Smooth muscle cell (in vitro differentiated cells): ENCODE measurements at regions not wholly inside any gene's neighbourhood (a gene's known extent, or its start where the extent isn't known, plus 50 kb on each side); places are given as distances from the start of the nearest gene placed in this dataset.

ENCODE experiments used
- DNase-seq: peaks from one replicate; lab custom pipeline; 2025; ENCODE audit not compliant: unreplicated experiment; lab: John Stamatoyannopoulos, UW
- H2AFZ ChIP-seq: fragments of 200-600 bp; sonication (generic); 2 replicates; pipeline ENCODE4 v1.6.0; 2016; ENCODE audit warnings: antibody characterized with exemption, low read depth, mild to moderate bottlenecking
- H3F3A ChIP-seq: fragments of 200-600 bp; sonication (generic); 2 replicates; pipeline ENCODE4 v1.6.0; 2017; ENCODE audit warnings: antibody characterized with exemption, low read depth
- H3K27ac ChIP-seq: fragments of 200-600 bp; sonication (generic); 2 replicates; pipeline ENCODE4 v1.5.1; 2016; ENCODE audit warnings: low read depth, mild to moderate bottlenecking
- H3K27me3 ChIP-seq: fragments of 200-600 bp; sonication (generic); 2 replicates; pipeline ENCODE4 v1.6.1; 2016; ENCODE audit warnings: low read depth, mild to moderate bottlenecking
- H3K36me3 ChIP-seq: fragments of 200-600 bp; sonication (generic); 2 replicates; pipeline ENCODE4 v1.5.1; 2016; ENCODE audit warnings: low read depth
- H3K4me1 ChIP-seq: fragments of 200-600 bp; sonication (generic); 2 replicates; pipeline ENCODE4 v1.5.1; 2016; ENCODE audit warnings: low read depth
- H3K4me2 ChIP-seq: fragments of 200-600 bp; sonication (generic); 2 replicates; pipeline ENCODE4 v1.6.0; 2016; ENCODE audit warnings: mild to moderate bottlenecking
- H3K4me3 ChIP-seq: fragments of 200-600 bp; sonication (generic); 2 replicates; pipeline ENCODE4 v1.5.1; 2016; ENCODE audit warnings: mild to moderate bottlenecking
- H3K79me2 ChIP-seq: fragments of 200-600 bp; sonication (generic); 2 replicates; pipeline ENCODE4 v1.6.0; 2016; ENCODE audit warnings: low read depth, mild to moderate bottlenecking
- H3K9ac ChIP-seq: fragments of 200-600 bp; sonication (generic); 2 replicates; pipeline ENCODE4 v1.6.0; 2016; ENCODE audit warnings: low read depth
- H3K9me3 ChIP-seq: fragments of 200-600 bp; sonication (generic); replicated peaks from 2 replicates; pipeline ENCODE4 v1.5.1; 2016; ENCODE audit warnings: low read depth
- H4K20me1 ChIP-seq: fragments of 200-600 bp; sonication (generic); 2 replicates; pipeline ENCODE4 v1.6.0; 2016; ENCODE audit warnings: low read depth
- CTCF ChIP-seq: fragments of 200-600 bp; sonication (generic); IDR thresholded peaks from 2 replicates; pipeline ENCODE4 v1.5.1; 2017; ENCODE audit warnings: borderline replicate concordance, mild to moderate bottlenecking, antibody characterized with exemption; ENCODE audit not compliant: insufficient read depth, poor library complexity, severe bottlenecking
- WGBS: methylation state at CpG from one replicate; pipeline ENCODE4 v1.1.7; 2016; ENCODE audit warnings: low lambda C conversion rate; 5-methylcytosine and 5-hydroxymethylcytosine counted together

GRCh38 chr21:28699596-28700259 lies 292.9 kb downstream of the LTN1 start:
- Histone ChIP-seq H3K4me1 (no peaks in the 10 kb centered on the region), H3K27me3 (no peaks in the 10 kb centered on the region), H2AFZ (no peak overlapping the region), H3K9me3 (no peaks in the 10 kb centered on the region), H3K79me2 (no peaks in the 10 kb centered on the region), H3K36me3 (no peaks in the 10 kb centered on the region), H3K4me2 (no peak overlapping the region), H3K27ac (no peak overlapping the region), H3K9ac (no peak overlapping the region), H3F3A (no peaks in the 10 kb centered on the region), H4K20me1 (no peaks in the 10 kb centered on the region), H3K4me3 (no peak overlapping the region)
- no peak for DNase-seq
- no peak for TF ChIP-seq CTCF
- 93% methylated on average over 3 of the region's 3 CpGs for WGBS

DNA sequence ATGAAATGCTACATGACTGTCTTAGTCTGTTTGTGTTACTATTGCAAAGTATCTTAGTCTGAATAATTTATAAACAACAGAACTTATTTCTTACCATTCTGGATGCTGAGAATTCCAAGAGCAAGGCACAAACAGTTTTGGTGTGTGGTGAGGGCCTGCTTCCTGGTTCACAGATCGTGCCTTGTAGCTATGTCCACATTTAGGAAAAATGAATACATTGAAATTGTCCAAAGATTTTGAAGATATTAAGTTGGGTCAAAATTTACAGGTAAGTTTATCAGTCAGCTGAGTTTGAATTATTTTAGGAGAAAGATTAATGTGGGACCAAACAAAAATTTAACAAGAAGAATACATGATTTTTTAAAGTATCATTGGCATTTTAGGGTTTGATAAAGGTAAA lies 293.5 kb downstream of the LTN1 start:
- H2AFZ ChIP-seq, result no peak overlapping the region
- H3K4me1 ChIP-seq, result no peaks in the 10 kb centered on the region
- no peaks in the 10 kb centered on the region for H4K20me1 ChIP-seq
- no peak overlapping the region for H3K4me2 ChIP-seq
- H3K27ac ChIP-seq, result no peak overlapping the region
- DNase-seq, result no peak
- H3K4me3 ChIP-seq, result no peak overlapping the region
- WGBS, result 43% methylated on average over 1 of the region's 1 CpG
- no peak for TF ChIP-seq CTCF
- no peaks in the 10 kb centered on the region for H3K27me3 ChIP-seq
- no peaks in the 10 kb centered on the region for H3F3A ChIP-seq
- no peaks in the 10 kb centered on the region for H3K36me3 ChIP-seq
- no peaks in the 10 kb centered on the region for H3K9me3 ChIP-seq
- no peaks in the 10 kb centered on the region for H3K79me2 ChIP-seq
- no peak overlapping the region for H3K9ac ChIP-seq

GRCh38 chr21:28696844-28697410 lies 295.8 kb downstream of the LTN1 start:
- TF ChIP-seq CTCF, result no peak
- Histone ChIP-seq H3K4me1 (no peaks in the 10 kb centered on the region), H3K27me3 (no peaks in the 10 kb centered on the region), H3K4me3 (no peak overlapping the region), H2AFZ (no peak overlapping the region), H3K27ac (no peak overlapping the region), H3F3A (no peaks in the 10 kb centered on the region), H4K20me1 (no peaks in the 10 kb centered on the region), H3K4me2 (no peak overlapping the region), H3K9ac (no peak overlapping the region), H3K79me2 (no peaks in the 10 kb centered on the region), H3K9me3 (no peaks in the 10 kb centered on the region), H3K36me3 (no peaks in the 10 kb centered on the region)
- no peak for DNase-seq
- WGBS, result 93% methylated on average over 2 of the region's 2 CpGs

- Histone ChIP-seq H3K4me2 (no peak overlapping the region), H3K4me1 (no peaks in the 10 kb centered on the region), H3K79me2 (no peaks in the 10 kb centered on the region), H3F3A (no peaks in the 10 kb centered on the region), H3K27me3 (no peaks in the 10 kb centered on the region), H3K9me3 (no peaks in the 10 kb centered on the region), H3K36me3 (no peaks in the 10 kb centered on the region), H3K27ac (no peak overlapping the region), H3K4me3 (no peak overlapping the region), H3K9ac (no peak overlapping the region), H2AFZ (no peak overlapping the region), H4K20me1 (no peaks in the 10 kb centered on the region)
- 98% methylated on average over 2 of the region's 2 CpGs for WGBS
- no peak for TF ChIP-seq CTCF
- DNase-seq, result no peak
Observed at GRCh38 chr21:28693476-28693875, 299.2 kb downstream of the LTN1 start.
